Large intestine (tissue), 3 donors: ENCODE measurements at regions not wholly inside any gene's neighbourhood (a gene's known extent, or its start where the extent isn't known, plus 50 kb on each side); places are given as distances from the start of the nearest gene placed in this dataset.
"Not testable (repeated sequence)": the region's sequence is repeated elsewhere in the genome, so short reads cannot be mapped to it uniquely, and the experiment has no call there.

Experiments used
- DNase-seq, 2 donors: peaks; one replicate each; pipeline versions ENCODE4 v3.0.0 to v3.0.0-alpha.2; 2013
- H3K27ac ChIP-seq: one replicate; pipeline ENCODE4 v1.5.1; 2013; ENCODE audit warnings: low read length
- H3K27me3 ChIP-seq: 2 replicates; pipeline ENCODE4 v1.6.1; 2013; ENCODE audit warnings: low read length; ENCODE audit not compliant: control insufficient read depth, insufficient read depth
- H3K36me3 ChIP-seq: 2 replicates; pipeline ENCODE4 v1.6.1; 2013; ENCODE audit warnings: low read length; ENCODE audit not compliant: control insufficient read depth, insufficient read depth
- H3K4me1 ChIP-seq: one replicate; pipeline ENCODE4 v1.6.1; 2013; ENCODE audit warnings: low read length; ENCODE audit not compliant: control insufficient read depth, insufficient read depth
- H3K4me3 ChIP-seq: one replicate; pipeline ENCODE4 v1.5.1; 2013; ENCODE audit warnings: low read length
- H3K9me3 ChIP-seq: one replicate; pipeline ENCODE4 v1.6.1; 2013; ENCODE audit warnings: mild to moderate bottlenecking, low read depth, low read length, moderate library complexity; ENCODE audit not compliant: control insufficient read depth
- WGBS: methylation state at CpG from one replicate; pipeline ENCODE4 v1.1.5; 2013; ENCODE audit warnings: low lambda C conversion rate; ENCODE audit not compliant: insufficient coverage; 5-methylcytosine and 5-hydroxymethylcytosine counted together

DNA sequence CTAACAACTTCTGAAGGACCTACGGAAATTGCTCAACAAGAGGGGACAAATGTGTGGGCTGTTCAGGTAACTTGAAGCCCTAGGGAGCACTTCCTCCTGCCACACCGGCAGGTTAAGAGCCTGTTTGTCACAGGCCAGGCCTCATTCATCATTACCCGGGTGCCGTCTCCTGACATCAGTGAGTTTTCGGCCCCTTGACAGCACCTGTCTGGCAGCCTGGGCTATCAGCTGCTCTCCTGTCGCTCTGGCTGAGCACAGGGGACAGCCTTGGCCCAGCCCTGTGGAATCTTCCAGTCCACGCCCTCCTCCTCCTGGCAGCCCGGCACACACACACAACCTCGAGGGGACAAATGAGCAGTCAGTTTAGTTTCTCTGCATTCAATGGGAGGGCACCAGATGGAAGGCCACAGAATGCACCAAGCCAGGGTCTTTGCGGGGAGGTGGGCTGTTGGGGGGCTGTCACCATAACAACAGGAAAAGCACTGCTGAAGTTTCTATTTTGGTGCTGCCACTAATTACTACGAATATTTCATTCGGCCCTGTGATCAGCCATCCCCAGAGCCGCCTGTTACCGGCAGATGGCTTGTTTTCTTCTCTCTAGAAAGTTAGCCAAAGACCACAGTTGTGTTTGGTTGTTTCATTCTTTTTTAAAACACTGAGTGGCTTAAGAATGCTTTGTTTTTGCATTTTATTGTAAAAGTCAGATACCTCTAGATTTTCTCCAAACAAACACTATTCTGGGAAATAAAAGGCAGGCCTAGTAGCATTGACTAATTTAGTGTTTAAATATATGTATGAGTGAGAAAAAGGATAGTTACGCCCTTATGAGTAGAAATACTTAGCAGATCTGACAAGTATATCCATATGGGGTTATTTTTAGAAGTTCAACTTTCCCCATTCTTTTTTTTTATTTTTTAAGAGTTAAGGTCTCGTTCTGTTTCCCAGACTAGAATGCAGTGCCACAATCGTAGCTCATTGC, 189.9 kb upstream of the NDUFV2 start:
- WGBS = no CpG with 5 or more reads among the region's 17 CpGs

GRCh38 chr18:8913606-8914403, 188.7 kb upstream of the NDUFV2 start:
- not testable (repeated sequence) for H3K9me3 ChIP-seq, H3K4me1 ChIP-seq, DNase-seq, H3K4me3 ChIP-seq, H3K36me3 ChIP-seq, H3K27me3 ChIP-seq, H3K27ac ChIP-seq
- WGBS = no CpG with 5 or more reads among the region's 14 CpGs

More for the DNA sequence above, 189.9 kb upstream of the NDUFV2 start:
- Histone ChIP-seq H3K4me3 (no peak overlapping the region), H3K9me3 (peaks cover 4% of the 10 kb centered on the region), H3K27me3 (no peaks in the 10 kb centered on the region), H3K4me1 (peaks cover 6% of the 10 kb centered on the region), H3K27ac (no peak overlapping the region), H3K36me3 (no peaks in the 10 kb centered on the region)
- peak; percentile 26 to 41 for DNase-seq

- not testable (repeated sequence) for H3K4me3 ChIP-seq
- WGBS = no CpG with 5 or more reads among the region's 4 CpGs
Measured at GRCh38 chr18:8914404-8915264, 187.9 kb upstream of the NDUFV2 start.

DNA sequence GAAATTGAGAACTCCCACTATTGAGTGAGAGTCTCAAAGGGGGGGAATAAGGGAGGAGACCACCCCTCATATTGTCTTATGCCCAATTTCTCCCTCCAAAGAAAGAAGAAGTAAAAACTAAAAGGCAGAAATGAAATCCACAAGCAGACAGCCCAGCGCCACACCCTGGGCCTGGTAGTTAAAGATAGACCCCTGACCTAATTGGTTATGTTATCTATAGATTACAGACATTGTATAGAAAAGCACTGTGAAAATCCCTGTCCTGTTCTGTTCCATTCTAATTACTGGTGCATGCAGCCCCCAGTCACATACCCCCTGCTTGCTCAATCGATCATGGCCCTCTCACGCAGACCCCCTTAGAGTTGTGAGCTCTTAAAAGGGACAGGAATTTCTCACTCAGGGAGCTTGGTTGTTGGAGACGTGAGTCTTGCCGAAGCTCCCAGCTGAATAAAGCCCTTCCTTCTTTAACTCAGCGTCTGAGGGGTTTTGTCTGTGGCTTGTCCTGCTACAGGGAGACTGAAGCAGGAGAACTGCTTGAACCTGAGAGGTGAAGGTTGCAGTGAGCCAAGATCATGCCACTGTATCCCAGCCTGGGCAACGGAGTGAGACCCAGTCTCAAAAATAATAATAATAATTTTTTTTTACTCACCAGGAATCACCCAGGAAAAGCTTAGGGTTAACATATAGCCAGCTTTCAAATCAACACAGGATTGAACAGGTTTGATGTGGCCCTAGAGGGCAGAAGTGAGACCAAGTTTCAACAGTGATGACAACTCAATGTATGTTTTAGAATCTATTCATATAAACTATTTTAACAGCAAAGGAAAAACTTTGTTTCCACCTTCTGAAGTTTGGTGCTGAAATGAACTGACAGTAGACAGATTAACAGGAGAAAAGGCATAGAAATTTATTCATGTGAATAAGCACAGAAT, 181.4 kb upstream of the NDUFV2 start:
- not testable (repeated sequence) for DNase-seq, H3K27me3 ChIP-seq, H3K36me3 ChIP-seq, H3K4me3 ChIP-seq, H3K27ac ChIP-seq, H3K4me1 ChIP-seq, H3K9me3 ChIP-seq
- no CpG with 5 or more reads among the region's 7 CpGs for WGBS

More at GRCh38 chr18:8914404-8915264, 187.9 kb upstream of the NDUFV2 start:
- not testable (repeated sequence) for H3K27me3 ChIP-seq, H3K9me3 ChIP-seq, H3K27ac ChIP-seq, H3K36me3 ChIP-seq, DNase-seq, H3K4me1 ChIP-seq

- H3K9me3 ChIP-seq = no peaks in the 10 kb centered on the region
- no peaks in the 10 kb centered on the region for H3K27me3 ChIP-seq
- no peaks in the 10 kb centered on the region for H3K4me1 ChIP-seq
- H3K36me3 ChIP-seq = no peaks in the 10 kb centered on the region
- 100% methylated on average over 1 of the region's 2 CpGs for WGBS
- DNase-seq = no peak
- H3K27ac ChIP-seq = no peak overlapping the region
- H3K4me3 ChIP-seq = no peak overlapping the region
Measured at GRCh38 chr18:8926464-8926863, 176.0 kb upstream of the NDUFV2 start.

- Histone ChIP-seq H3K27me3 (no peaks in the 10 kb centered on the region), H3K4me1 (no peaks in the 10 kb centered on the region), H3K27ac (no peak overlapping the region), H3K36me3 (no peaks in the 10 kb centered on the region), H3K4me3 (no peak overlapping the region), H3K9me3 (no peaks in the 10 kb centered on the region)
- WGBS = 88% methylated on average over 2 of the region's 2 CpGs
- no peak for DNase-seq
Measured at GRCh38 chr18:8928044-8928443, 174.5 kb upstream of the NDUFV2 start.

GRCh38 chr18:8928847-8929780, 173.4 kb upstream of the NDUFV2 start:
- no peak for DNase-seq
- Histone ChIP-seq H3K36me3 (no peaks in the 10 kb centered on the region), H3K4me3 (no peak overlapping the region), H3K27ac (no peak overlapping the region), H3K9me3 (no peaks in the 10 kb centered on the region), H3K27me3 (no peaks in the 10 kb centered on the region), H3K4me1 (no peaks in the 10 kb centered on the region)
- no CpG with 5 or more reads among the region's 3 CpGs for WGBS

DNA sequence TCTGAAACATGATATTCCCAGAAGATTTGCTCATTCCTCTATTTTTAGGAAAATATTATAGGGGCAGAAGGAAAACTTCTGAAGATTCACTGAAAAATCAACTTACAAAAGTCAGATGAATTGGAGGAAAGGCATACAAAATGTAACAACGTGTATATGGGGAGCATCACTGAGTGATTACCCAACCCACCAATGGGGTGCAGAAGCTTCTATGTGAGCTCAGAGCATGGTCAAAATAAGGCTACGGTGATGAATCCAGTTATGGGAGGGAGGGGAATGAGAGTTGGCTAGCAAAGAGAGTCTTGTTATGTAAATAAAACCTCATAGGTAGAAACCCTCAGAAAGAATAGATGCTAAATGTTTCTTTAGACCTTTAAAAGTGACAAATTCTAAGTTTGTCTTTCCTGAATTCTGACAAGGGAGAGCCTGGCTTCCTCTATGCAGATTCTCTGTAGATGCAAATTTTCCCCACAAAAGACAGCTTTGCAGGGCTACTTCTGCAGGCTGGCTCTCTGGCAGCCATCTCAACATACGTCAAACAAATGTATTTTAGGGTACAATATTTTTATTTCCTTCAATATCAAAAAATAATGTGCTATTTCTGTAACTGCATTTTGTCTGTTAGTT, 171.4 kb upstream of the NDUFV2 start:
- H3K36me3 ChIP-seq = no peaks in the 10 kb centered on the region
- no peaks in the 10 kb centered on the region for H3K4me1 ChIP-seq
- DNase-seq = no peak
- H3K27me3 ChIP-seq = no peaks in the 10 kb centered on the region
- H3K9me3 ChIP-seq = peaks cover 2% of the 10 kb centered on the region
- no peak overlapping the region for H3K27ac ChIP-seq
- WGBS = no CpG with 5 or more reads among the region's 3 CpGs
- no peak overlapping the region for H3K4me3 ChIP-seq
